Mammary epithelial cell (primary cell): ENCODE measurements at regions not wholly inside any gene's neighbourhood (a gene's known extent, or its start where the extent isn't known, plus 50 kb on each side); places are given as distances from the start of the nearest gene placed in this dataset.
A peak's percentile ranks its signal among the peaks of the same experiment; 100 is the strongest.

Source experiments
- EZH2 ChIP-seq: IDR thresholded peaks from 2 replicates; pipeline ENCODE4 v1.6.1; 2012; ENCODE audit warnings: low read length, inconsistent platforms, borderline replicate concordance
- TF ChIP-seq, protein P1 (sequence below), 2 donors: IDR thresholded peaks in 1 of 2; conservative IDR thresholded peaks in 1 of 2; 2 replicates each; pipeline ENCODE4 v1.5.1; 2011 to 2012; ENCODE audit warnings: inconsistent platforms in 2 of 2, low read length in 2 of 2, mild to moderate bottlenecking in 2 of 2, control low read depth in 1 of 2, low read depth in 1 of 2; ENCODE audit not compliant: insufficient read depth in 1 of 2; ENCODE audit errors: extremely low read depth in 1 of 2

- TF ChIP-seq, protein P1, sequence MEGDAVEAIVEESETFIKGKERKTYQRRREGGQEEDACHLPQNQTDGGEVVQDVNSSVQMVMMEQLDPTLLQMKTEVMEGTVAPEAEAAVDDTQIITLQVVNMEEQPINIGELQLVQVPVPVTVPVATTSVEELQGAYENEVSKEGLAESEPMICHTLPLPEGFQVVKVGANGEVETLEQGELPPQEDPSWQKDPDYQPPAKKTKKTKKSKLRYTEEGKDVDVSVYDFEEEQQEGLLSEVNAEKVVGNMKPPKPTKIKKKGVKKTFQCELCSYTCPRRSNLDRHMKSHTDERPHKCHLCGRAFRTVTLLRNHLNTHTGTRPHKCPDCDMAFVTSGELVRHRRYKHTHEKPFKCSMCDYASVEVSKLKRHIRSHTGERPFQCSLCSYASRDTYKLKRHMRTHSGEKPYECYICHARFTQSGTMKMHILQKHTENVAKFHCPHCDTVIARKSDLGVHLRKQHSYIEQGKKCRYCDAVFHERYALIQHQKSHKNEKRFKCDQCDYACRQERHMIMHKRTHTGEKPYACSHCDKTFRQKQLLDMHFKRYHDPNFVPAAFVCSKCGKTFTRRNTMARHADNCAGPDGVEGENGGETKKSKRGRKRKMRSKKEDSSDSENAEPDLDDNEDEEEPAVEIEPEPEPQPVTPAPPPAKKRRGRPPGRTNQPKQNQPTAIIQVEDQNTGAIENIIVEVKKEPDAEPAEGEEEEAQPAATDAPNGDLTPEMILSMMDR (conservative IDR thresholded peaks at IDR 0.05 in 1 of 2, IDR thresholded peaks at IDR 0.05 in 1 of 2; ENCODE audit: extremely low read depth in 1 of 2, insufficient read depth in 1 of 2, low read depth in 1 of 2, low read length in 2 of 2) = peak; percentile 70 to 73
- no peak for TF ChIP-seq EZH2
Measured at GRCh38 chr2:138373993-138374408, 127.6 kb upstream of the SPOPL start.
